Activated CD8-positive, alpha-beta memory T cell treated with anti-CD3 and anti-CD28 coated beads, Interleukin-2, amount 50 U/mL, for 1 hour (primary cell): ENCODE measurements at regions not wholly inside any gene's neighbourhood (a gene's known extent, or its start where the extent isn't known, plus 50 kb on each side); places are given as distances from the start of the nearest gene placed in this dataset.

Experiments used
- DNase-seq: peaks from one replicate; pipeline ENCODE4 v3.0.0-alpha.2; 2020; ENCODE audit errors: extremely low read depth

DNA sequence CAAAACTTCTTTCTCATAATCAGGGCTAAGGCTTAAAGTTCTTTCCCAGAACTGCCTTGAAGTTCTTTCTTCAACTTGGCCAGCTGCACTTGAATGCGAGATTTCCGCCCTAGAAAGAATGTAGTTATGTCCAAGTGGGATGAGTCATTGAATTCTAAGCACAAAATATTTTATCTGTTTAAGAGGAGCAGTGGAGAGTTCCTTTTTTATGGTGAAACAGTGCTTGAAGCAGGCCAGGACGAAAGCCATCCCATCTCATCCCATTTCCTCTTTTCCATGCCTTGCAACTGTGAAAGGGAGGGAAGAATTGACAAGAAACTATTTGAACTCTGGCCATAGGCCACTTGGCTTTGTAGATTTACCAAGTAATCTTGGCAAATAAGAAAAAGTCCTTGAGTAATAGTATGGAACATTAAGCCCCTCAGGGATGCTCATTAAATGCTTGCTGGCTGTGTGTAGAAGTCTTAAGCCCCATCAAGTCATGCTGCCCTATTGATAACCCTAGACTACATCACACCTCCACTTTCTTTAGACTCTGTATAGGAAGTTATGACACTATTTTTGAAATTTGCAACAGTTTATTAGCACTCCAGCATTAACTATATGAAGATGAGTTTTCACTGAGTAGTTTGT, 174.5 kb downstream of the KCTD12 start:
- DNase-seq = no peak

DNA sequence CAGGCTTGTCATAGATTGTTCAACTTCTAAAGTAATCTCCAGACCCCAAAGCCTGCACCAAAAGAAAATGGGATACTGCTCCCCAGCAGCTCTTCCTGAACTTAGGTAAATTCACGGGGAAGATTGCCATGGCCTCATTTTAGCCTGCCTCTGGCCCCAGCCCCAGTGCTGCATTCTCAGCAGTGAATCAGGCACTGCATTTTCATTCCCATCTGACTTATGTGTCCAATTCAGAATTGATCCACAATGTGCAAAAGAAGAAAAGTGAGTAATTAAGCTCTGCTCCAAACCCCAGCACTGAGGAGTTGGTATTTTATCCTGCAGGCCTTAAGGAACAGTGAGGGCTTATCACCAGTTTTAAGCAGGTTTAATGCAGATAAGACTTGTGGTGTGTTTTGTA, 176.4 kb downstream of the KCTD12 start:
- no peak for DNase-seq

DNA sequence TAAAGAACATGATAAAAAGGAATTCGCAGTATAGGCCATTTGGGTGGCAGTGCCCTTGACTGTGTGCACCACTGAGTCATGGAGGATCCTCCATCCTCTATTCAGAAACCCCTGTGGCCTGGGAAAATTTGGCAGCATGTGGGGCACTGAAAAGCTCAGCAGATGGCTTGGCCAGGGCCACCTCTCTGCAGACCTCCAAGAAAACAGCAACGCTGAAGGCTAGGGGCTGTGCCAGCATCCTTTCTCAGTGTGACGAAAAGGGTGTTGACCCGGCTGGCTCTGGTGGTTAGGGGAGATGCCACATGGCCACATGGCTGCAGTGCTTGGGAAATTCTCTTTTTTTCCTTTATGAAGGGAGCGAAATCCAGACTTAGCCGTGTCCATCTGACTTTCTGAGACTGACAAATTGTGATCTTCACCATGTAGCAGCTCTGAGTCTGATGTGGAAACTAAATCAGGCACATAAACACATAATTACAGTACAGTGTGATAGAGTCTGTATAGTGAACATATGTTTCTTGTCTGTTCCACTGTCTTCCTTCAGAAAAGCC, 178.0 kb downstream of the KCTD12 start:
- no peak for DNase-seq

DNA sequence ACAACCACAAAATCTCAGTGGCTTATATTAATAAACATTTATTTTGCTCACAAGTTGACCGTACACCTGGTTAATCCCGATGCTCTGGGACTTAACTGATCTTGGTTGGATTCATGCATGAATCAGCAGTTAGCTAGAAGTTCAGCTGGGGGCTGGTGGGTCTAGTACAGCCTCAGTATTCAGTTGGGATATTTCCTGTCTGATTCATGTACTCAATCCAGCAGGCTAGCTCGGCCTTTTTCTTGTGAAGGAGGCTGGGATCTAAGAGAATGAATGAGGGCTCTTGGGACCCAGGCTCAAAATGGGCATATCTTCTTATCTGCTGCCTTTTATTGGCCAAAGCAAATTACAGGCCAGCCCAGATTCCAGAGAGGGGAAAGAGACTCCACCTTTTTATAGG, 178.8 kb downstream of the KCTD12 start:
- DNase-seq = no peak

DNA sequence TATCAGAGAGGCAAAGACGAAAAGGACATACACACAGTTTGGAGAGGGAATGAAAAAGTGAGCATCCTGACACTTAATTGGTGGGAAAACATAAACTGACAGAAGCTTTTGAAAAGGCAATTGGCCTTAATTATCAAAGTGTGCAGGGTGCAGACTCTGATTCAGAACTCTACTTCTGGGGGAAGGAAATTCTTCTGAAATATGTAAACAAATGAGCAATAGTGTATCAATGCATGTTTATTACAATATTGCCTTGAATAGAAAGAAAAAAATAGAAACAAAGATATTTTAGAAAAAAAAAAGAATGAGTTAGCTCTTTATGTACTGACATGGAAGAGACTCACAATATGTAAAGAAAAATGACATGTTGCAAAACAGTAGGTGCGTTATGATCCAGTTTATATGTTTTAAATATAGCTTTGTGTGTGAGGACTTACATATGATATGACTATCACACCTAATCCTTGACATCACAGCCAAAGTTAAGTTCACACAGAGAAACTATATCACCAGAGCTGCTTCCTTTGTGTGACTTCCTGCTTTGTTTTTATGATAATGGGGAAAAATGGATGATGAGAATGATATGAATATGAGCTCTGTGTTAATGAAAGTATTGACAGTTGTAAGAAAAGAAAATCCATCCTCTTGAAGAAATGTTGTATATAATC, 182.4 kb downstream of the KCTD12 start:
- DNase-seq = no peak

DNA sequence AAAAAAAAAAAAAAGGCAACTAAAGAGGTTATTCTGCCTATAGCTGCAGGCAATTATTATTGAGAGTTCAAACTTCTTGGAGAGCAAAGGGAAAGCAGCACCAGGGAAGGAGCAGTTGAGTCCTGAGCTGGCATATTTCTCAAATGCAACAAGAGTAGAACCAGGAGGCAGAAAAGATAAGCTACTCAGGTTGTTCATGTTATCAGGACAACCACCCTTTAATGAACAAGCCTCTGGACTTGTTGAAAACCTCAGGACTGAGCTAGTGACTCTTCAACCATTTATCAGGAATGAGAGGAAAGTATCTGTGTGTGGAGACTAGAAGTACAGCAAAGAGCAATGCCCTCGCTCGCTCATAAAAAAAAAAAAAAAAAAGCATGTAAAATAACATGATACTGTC, 183.0 kb downstream of the KCTD12 start:
- no peak for DNase-seq

DNA sequence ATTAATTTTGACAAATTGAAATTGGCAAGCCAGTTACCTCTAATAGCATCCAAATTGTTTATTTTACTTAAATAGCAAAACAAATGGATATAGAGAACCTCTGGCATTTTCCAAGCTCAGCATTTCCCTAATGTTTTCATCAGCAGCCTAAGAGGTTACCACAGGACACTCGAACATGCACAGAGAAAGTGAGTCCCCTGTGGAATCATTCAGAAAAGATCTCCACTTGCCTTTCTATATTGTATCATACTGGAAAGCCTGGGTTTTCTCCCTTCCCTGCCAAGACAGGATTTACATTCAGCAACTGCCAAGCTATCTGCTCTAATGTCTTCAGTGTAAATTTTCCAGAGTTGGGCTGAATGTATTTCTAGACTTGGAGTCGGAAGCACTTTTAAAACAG, 188.9 kb downstream of the KCTD12 start:
- DNase-seq = no peak

DNA sequence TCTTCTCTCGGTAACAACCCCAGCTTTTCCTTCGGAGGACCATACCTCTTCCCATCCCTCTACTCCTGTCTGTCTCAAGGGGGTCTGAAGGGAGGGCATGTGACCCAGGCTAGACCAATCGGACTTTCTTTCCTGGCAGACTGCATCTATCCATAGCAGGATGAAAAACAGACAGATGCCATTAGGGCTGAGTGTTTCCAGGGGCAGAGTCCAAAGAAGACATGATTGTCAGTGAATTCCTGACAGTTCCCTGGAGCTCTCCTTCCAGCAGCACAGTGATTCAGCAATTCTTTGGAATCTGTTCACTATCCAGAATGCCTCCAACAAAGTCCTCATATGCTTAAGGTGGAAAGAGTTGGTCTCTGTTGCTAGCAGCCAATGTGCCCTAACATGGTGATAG, 189.8 kb downstream of the KCTD12 start:
- DNase-seq = no peak

DNA sequence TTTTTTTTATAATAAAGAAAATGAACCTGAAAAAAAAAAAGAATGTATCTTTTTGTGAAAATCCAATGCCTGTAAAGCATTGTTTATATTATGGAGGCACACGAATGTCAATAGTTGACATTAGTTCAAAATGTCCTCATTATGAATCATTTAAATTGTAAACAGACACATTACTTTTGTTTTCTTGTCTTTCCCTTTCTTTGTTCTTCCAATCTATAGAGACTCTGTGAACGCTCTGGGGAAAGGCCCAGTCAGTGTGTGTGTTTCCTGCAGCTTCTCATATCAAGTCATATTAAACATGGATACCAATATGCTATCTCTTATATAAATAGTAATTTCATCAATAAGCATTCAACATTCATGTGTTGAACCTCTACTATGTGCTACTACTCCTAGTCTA, 193.1 kb downstream of the KCTD12 start:
- DNase-seq = no peak

DNA sequence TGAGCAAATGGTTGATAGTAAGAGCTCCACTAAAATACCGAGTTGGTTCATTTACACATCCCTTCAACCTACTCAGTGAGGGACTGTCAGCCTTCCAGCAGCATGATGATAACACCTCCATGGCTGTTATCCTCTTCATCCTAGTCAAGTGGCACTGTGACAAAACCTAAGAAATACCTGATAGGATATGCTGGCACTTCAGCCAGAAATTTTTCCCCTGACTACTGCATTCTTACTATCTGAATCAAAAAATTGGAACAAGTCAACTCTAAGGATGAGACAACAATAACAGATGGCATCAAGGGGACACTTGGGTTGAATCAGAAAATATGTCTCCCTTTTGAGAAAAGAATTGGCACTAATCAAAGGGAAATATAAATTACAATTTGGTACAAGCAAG, 193.9 kb downstream of the KCTD12 start:
- no peak for DNase-seq

DNA sequence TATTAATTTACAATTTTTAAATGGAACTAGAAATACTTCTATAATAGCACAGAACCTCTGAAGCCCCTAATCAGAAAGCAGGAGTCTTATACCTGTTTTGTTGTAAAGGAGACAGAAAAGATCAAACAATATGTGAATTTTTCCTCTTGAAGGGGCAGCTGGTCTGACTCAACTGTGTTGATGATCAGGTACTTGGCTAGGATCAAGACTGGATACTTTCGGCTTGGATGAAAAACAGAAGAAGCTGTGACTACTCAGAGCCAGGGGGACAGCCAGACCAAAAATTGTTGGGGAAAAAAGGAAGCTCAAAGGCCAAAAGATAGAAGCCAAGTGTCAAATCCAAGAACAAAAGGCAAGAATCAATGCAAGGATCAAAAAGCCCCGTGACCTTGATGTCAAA, 195.6 kb downstream of the KCTD12 start:
- no peak for DNase-seq

DNA sequence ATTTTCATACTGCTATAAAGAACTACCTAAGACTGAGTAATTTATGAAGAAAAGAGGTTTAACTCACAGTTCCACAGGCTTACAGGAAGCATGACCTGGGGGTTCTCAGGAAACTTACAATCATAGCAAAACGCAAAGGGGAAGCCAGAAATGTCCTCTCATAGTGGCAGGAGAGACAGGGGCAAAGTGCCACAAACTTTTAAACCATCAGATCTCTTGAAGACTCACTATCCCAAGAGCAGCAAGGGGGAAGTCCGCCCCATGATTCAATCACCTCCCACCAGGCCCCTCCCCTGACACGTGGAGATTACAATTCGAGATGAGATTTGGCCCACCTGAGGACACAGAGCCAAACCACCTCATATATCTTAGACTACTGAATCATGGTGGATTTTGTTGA, 198.7 kb downstream of the KCTD12 start:
- DNase-seq = no peak

DNA sequence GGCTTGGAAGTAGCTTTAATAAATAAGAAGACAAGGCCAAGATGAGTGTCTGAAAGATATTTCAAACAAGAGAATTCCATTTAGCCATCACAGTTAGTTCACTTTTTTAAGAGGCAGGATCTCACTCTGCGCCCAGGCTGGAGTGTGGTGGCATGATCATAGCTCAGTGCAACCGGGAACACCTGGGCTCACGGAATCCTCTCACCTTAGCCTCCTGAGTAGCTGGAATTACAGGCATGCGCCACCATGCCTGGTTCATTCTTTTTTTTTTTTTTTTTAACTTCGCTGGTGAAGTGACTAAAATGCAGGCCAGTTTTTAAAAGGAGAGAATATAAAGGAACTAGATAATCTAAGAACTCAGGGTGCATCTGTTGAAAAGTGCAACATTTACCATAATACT, 200.3 kb downstream of the KCTD12 start:
- DNase-seq = no peak

DNA sequence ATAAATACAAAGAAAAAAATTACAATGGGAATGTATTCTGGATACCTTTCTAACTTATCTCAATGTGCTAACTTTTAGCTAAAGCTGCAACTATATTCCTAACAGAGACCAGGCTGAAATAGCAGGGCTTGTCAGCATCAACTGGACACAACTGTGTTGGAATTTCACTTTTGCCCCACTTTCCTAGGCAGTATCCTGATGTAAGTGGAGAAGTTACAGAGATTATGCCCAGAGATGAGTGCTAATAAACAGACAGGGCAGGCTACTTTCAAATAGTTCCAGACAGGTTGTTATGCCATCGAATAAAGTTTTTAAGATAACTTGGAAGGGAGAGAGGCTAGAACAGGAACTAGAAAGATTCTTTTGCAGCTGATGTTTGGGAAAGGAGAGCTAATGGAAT, 201.9 kb downstream of the KCTD12 start:
- DNase-seq = no peak

DNA sequence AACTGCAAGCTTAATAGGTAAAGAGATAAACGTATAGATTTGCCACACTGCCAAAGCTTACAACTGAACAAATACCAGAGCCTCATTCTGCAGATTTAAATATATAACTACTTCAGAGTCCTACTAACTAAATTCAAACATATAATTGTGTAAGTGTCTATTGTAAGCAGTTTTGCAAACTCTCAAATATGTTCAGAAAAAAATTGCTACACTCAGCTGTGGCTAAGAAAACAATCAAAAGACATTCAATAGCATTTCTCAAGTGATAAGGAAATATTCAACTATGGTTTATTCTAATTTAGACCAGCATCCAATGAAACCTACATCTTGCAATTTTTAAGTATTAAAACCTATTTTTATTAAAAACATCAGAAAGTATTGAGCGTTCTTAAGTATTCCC, 202.4 kb downstream of the KCTD12 start:
- no peak for DNase-seq

DNA sequence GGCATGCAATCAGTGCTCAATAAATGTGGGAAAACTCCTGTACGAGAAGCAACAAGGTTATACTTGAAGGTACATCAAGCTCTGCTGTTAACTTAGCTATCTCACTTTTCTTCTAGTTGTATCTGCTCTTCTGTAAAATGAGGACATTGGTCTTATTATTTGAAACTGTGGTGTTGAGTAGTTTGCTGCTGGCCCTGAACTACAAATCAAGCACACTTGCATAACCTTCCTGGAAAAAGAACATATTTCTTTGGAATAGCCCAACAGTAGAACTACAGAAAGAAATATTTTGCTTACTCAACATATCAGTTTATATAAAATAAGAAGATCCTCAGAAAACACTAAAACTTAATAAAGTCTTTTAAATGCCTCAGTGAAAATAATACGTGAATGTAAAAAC, 203.0 kb downstream of the KCTD12 start:
- no peak for DNase-seq

DNA sequence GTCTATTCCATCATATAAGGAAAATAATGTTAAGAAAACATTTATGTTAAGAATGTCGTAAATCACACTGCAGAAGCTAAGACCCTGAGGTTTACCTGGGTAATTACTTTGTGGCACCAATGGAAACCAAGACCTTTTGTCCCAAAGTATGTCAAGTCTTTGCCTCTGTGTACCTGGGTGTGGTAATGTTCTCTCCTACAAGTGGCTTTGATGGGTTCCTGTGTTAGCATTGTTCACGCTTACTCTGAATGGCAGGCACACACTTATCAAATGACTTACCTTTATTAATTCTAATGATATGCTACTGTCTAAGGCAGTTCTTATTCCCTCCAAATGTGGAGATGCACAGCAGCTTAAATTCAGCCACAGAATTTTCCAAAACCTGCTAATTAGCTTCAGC, 206.1 kb downstream of the KCTD12 start:
- DNase-seq = no peak

DNA sequence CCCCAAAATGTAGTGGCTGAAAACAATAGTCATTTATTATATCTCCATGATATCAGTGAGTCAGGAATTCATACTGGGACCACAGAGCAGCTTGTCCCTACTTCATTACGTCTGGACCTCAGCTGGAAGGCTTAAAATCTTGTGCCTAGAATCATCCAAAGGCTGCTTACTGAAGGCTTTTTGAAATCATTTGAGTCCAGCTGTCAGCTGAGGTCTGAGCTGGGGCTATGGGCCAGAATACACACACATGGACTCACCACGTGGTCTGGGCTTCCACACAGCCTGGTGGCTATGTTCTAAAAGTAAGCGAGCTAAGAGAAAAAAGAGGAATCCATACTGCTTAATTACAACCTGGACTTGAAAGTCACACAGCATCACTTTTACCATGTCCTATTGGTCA, 209.2 kb downstream of the KCTD12 start:
- DNase-seq = no peak

DNA sequence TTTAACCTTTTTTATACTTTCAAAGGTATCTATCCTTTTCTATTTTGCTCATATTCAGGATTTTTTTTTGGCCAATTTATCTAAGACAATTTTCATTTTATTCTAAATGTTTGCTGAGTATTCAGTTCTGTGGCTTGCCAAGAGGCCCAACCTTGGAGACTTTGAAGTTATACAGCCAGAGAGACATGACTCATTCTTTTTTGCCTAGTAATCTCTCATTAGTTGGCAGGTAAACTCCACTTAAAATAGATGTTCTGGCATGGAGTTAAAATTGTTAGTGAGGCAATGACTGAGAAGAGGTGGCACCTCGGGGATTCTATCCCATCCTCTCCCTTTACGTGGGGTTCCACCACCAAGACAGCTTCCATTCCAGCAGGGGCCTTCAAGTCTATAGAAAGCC, 213.8 kb downstream of the KCTD12 start:
- no peak for DNase-seq

DNA sequence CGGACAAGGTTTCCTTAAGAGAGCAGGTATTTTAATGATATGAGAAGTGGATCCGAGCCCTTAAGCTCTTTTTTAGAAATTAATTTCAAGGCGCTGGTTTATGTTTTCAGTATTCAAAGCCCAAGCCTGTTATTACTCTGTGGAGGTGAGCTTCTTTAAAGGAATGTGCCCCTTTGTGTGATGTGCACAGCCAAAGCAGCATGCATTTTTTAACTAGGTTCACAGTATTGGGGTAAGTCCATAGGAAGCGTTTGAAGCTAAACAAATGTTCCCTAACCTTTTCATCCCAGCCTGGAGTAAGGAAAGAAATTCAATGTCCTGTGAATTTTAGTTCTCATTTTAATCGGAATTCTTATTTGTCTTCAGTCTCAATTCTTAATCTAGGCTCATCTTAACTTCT, 217.5 kb downstream of the KCTD12 start:
- no peak for DNase-seq

DNA sequence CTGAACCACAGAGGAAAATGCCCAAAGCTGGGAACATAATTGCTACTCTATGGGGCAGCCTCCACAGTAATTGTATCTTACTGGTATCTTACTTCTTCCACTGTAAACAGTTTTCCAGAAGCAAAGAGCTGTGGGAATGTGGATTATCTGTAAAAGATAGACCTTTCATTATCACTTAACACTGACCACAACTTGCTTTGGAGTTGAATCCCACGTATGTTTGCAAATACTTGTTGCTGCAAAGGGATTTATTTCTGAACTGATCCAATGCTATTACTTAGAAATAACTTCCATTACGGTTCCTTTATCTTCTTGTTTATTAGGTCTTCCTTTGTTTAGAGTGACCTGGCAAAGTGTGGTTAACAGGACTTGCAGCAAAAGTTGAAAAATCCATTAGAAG, 218.1 kb downstream of the KCTD12 start:
- DNase-seq = no peak

DNA sequence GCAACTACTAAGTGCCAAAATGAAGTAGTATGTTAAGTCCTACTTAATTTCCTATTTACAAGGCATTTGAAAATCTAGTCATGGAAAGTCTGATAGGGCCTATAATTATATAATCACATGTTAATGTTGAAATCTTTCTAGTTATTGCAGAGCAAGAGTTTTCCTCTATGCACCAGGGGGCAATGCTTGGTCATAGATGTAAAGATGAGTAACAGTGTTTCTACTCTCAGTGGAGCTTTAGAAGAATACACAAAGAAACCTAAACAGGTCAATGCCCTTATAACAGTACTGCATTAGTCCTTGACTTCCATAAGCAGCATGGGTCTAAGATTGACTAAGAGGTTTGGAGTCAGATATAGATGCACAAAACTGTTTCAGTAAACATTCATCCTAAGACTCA, 218.7 kb downstream of the KCTD12 start:
- no peak for DNase-seq

DNA sequence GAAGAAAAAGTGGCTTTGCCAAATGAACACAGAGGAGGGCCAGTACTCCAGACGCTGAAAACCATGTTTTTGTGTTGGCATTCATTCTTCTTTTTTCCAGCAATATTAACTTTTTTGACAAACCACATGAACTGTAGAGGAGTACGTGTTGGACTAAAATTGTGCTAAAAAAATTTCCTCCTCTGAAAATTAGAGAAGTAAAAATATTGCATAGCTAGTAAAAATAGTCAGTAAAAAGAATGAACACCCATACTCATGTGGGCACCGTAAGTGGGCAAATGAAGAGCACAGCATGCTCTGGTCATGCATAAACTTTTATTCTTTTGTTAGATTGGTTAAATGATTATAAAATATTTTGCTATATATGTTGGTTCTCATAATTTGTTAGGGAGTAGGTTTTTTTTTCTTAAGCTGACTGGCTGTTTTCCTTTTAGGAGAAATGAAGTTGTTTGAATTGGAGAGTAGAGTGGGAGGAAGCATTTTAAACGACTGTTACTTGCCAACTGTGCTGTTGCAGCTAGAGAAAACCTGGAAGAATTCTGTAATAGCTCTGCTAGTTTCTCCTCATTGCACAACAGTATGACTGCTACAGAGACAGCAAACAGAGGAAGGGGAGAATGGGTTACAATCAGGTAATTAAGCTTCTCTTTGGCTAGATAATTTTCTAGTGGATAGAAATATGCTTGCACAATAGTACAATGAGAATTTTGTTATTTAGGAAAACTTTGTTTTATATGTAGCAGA, 222.4 kb downstream of the KCTD12 start:
- no peak for DNase-seq
